KMS-11 (cell line): ENCODE measurements at regions not wholly inside any gene's neighbourhood (a gene's known extent, or its start where the extent isn't known, plus 50 kb on each side); places are given as distances from the start of the nearest gene placed in this dataset.
"Not testable (repeated sequence)": the region's sequence is repeated elsewhere in the genome, so short reads cannot be mapped to it uniquely, and the experiment has no call there.

ENCODE experiments used
- H2AFZ ChIP-seq: fragments of 200-600 bp; sonication (generic); 2 replicates; pipeline ENCODE4 v1.6.1; 2016; ENCODE audit warnings: antibody characterized with exemption, mixed run types, low read depth
- H3K27ac ChIP-seq: fragments of 200-600 bp; sonication (generic); 2 replicates; pipeline ENCODE4 v1.6.1; 2016; ENCODE audit warnings: mild to moderate bottlenecking, mixed run types
- H3K27me3 ChIP-seq: fragments of 200-600 bp; sonication (generic); 2 replicates; pipeline ENCODE4 v1.6.1; 2017; ENCODE audit warnings: mild to moderate bottlenecking, low read depth, mixed run types, moderate library complexity; ENCODE audit not compliant: insufficient read depth
- H3K36me3 ChIP-seq: fragments of 200-600 bp; sonication (generic); 2 replicates; pipeline ENCODE4 v1.6.1; 2017; ENCODE audit warnings: mild to moderate bottlenecking, mixed run types; ENCODE audit not compliant: insufficient read depth
- H3K4me1 ChIP-seq: fragments of 200-600 bp; sonication (generic); 2 replicates; pipeline ENCODE4 v1.6.1; 2016; ENCODE audit warnings: mild to moderate bottlenecking, low read depth, mixed run types; ENCODE audit not compliant: poor library complexity, severe bottlenecking
- H3K4me2 ChIP-seq: fragments of 200-600 bp; sonication (generic); 2 replicates; pipeline ENCODE4 v1.7.0; 2016; ENCODE audit warnings: mild to moderate bottlenecking, mixed run types
- H3K4me3 ChIP-seq: fragments of 200-600 bp; sonication (generic); IDR thresholded peaks from 2 replicates; pipeline ENCODE4 v1.6.1; 2017; ENCODE audit warnings: low read depth, low read length, mixed read lengths; ENCODE audit not compliant: insufficient read depth
- H3K79me2 ChIP-seq: fragments of 200-600 bp; sonication (generic); 2 replicates; pipeline ENCODE4 v1.6.1; 2016; ENCODE audit warnings: low read depth, mixed run types; ENCODE audit not compliant: insufficient read depth
- H3K9ac ChIP-seq: fragments of 200-600 bp; sonication (generic); 2 replicates; pipeline ENCODE4 v1.6.1; 2016; ENCODE audit warnings: mild to moderate bottlenecking, mixed run types
- H4K20me1 ChIP-seq: fragments of 200-600 bp; sonication (generic); 2 replicates; pipeline ENCODE4 v1.6.1; 2016; ENCODE audit warnings: mild to moderate bottlenecking, mixed run types; ENCODE audit not compliant: insufficient read depth
- CTCF ChIP-seq: fragments of 200-600 bp; sonication (generic); conservative IDR thresholded peaks from 2 replicates; pipeline ENCODE4 v1.6.1; 2017; ENCODE audit warnings: low read depth, mild to moderate bottlenecking, antibody characterized with exemption, low read length, moderate library complexity, mixed read lengths

- Histone ChIP-seq H3K4me1 (no peaks in the 10 kb centered on the region), H3K79me2 (no peaks in the 10 kb centered on the region), H3K27me3 (no peaks in the 10 kb centered on the region), H3K9ac (no peak overlapping the region), H3K4me2 (no peak overlapping the region), H2AFZ (no peak overlapping the region), H3K36me3 (no peaks in the 10 kb centered on the region), H3K4me3 (no peak overlapping the region), H3K27ac (no peak overlapping the region), H4K20me1 (no peaks in the 10 kb centered on the region)
- no peak for TF ChIP-seq CTCF
These were observed 544.6 kb upstream of the RAG2 start for GRCh38 chr11:37142591-37142990.

GRCh38 chr11:37141707-37142106 is 543.7 kb upstream of the RAG2 start:
- no peak for TF ChIP-seq CTCF
- no peaks in the 10 kb centered on the region for H3K79me2 ChIP-seq
- no peak overlapping the region for H3K4me2 ChIP-seq
- H3K36me3 ChIP-seq, result no peaks in the 10 kb centered on the region
- H4K20me1 ChIP-seq, result no peaks in the 10 kb centered on the region
- H3K27me3 ChIP-seq, result no peaks in the 10 kb centered on the region
- H3K27ac ChIP-seq, result no peak overlapping the region
- no peak overlapping the region for H2AFZ ChIP-seq
- no peak overlapping the region for H3K4me3 ChIP-seq
- no peaks in the 10 kb centered on the region for H3K4me1 ChIP-seq
- no peak overlapping the region for H3K9ac ChIP-seq

- not testable (repeated sequence) for H3K79me2 ChIP-seq, H4K20me1 ChIP-seq, H2AFZ ChIP-seq, H3K27ac ChIP-seq, H3K4me2 ChIP-seq, H3K36me3 ChIP-seq, H3K27me3 ChIP-seq, H3K9ac ChIP-seq, H3K4me1 ChIP-seq, H3K4me3 ChIP-seq
These were observed 537.6 kb upstream of the RAG2 start for GRCh38 chr11:37135606-37136005.

- H3K79me2 ChIP-seq, result no peaks in the 10 kb centered on the region
- no peak overlapping the region for H3K9ac ChIP-seq
- no peak for TF ChIP-seq CTCF
- no peak overlapping the region for H3K27ac ChIP-seq
- no peak overlapping the region for H3K4me3 ChIP-seq
- no peaks in the 10 kb centered on the region for H4K20me1 ChIP-seq
- no peaks in the 10 kb centered on the region for H3K4me1 ChIP-seq
- H3K27me3 ChIP-seq, result no peaks in the 10 kb centered on the region
- no peaks in the 10 kb centered on the region for H3K36me3 ChIP-seq
- H3K4me2 ChIP-seq, result no peak overlapping the region
- no peak overlapping the region for H2AFZ ChIP-seq
These were observed 536.6 kb upstream of the RAG2 start for GRCh38 chr11:37134637-37135036.

GRCh38 chr11:37124384-37124783 is 526.3 kb upstream of the RAG2 start:
- H3K79me2 ChIP-seq, result no peaks in the 10 kb centered on the region
- H2AFZ ChIP-seq, result no peak overlapping the region
- H3K4me2 ChIP-seq, result no peak overlapping the region
- no peak for TF ChIP-seq CTCF
- no peak overlapping the region for H3K9ac ChIP-seq
- no peaks in the 10 kb centered on the region for H3K36me3 ChIP-seq
- no peaks in the 10 kb centered on the region for H3K4me1 ChIP-seq
- H4K20me1 ChIP-seq, result no peaks in the 10 kb centered on the region
- no peak overlapping the region for H3K27ac ChIP-seq
- no peak overlapping the region for H3K4me3 ChIP-seq
- no peaks in the 10 kb centered on the region for H3K27me3 ChIP-seq
